SU-DHL-6 (cell line): ENCODE measurements at regions not wholly inside any gene's neighbourhood (a gene's known extent, or its start where the extent isn't known, plus 50 kb on each side); places are given as distances from the start of the nearest gene placed in this dataset.

Experiments
- EZH2phosphoT487 ChIP-seq: fragments of 200-600 bp; sonication (generic), shearing (Covaris generic); conservative IDR thresholded peaks from 2 replicates; pipeline ENCODE4 v1.6.1; 2018; ENCODE audit warnings: mild to moderate bottlenecking, antibody characterized with exemption, low read length, moderate library complexity, mixed read lengths
- TF ChIP-seq, protein P1 (sequence below): fragments of 200-600 bp; sonication (generic); IDR thresholded peaks from one replicate; pipeline ENCODE4 v1.5.1; 2017; ENCODE audit warnings: antibody characterized with exemption, mild to moderate bottlenecking, low read length, moderate library complexity; ENCODE audit not compliant: insufficient read depth, poor library complexity, severe bottlenecking

DNA sequence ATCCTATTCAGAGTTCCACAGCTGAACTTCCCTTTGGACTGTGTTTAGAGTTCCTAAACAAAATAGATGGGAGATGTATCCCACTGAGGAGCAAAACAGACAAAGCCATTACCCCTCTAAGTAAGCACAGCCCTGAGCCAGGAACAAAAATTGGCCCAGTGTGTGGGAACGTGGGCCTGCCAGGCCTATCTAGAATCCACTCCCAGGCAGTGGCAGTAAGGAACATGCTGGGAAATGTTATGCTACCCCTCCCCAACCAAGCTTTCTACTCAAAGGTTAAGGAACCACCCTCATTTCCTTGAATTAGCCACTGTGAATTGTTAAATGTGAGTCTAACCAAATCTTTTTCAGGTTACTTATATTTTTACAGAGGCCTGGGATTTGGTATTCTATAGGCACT lies 405.1 kb upstream of the PTGER4 start:
- TF ChIP-seq, protein P1, sequence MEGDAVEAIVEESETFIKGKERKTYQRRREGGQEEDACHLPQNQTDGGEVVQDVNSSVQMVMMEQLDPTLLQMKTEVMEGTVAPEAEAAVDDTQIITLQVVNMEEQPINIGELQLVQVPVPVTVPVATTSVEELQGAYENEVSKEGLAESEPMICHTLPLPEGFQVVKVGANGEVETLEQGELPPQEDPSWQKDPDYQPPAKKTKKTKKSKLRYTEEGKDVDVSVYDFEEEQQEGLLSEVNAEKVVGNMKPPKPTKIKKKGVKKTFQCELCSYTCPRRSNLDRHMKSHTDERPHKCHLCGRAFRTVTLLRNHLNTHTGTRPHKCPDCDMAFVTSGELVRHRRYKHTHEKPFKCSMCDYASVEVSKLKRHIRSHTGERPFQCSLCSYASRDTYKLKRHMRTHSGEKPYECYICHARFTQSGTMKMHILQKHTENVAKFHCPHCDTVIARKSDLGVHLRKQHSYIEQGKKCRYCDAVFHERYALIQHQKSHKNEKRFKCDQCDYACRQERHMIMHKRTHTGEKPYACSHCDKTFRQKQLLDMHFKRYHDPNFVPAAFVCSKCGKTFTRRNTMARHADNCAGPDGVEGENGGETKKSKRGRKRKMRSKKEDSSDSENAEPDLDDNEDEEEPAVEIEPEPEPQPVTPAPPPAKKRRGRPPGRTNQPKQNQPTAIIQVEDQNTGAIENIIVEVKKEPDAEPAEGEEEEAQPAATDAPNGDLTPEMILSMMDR, result no peak
- no peak for TF ChIP-seq EZH2phosphoT487
